Neural cell (in vitro differentiated cells): ENCODE measurements at regions not wholly inside any gene's neighbourhood (a gene's known extent, or its start where the extent isn't known, plus 50 kb on each side); places are given as distances from the start of the nearest gene placed in this dataset.

ENCODE experiments used
- H2AFZ ChIP-seq: fragments of 200-600, 300-800 bp; sonication (generic), shearing (Covaris generic); 2 replicates; pipeline ENCODE4 v1.6.0; 2014; ENCODE audit warnings: low read depth, mild to moderate bottlenecking, antibody characterized with exemption, low read length, moderate library complexity
- H3F3A ChIP-seq: fragments of 200-600 bp; shearing (Covaris generic); 2 replicates; pipeline ENCODE4 v1.6.1; 2016; ENCODE audit warnings: mild to moderate bottlenecking, moderate library complexity, mixed read lengths, antibody characterized with exemption, low read length; ENCODE audit not compliant: insufficient read depth, poor library complexity, severe bottlenecking
- H3K27ac ChIP-seq: fragments of 200-600, 300-800 bp; sonication (generic), shearing (Covaris generic); 2 replicates; pipeline ENCODE4 v1.5.1; 2014; ENCODE audit warnings: mild to moderate bottlenecking, low read length, moderate library complexity
- H3K27me3 ChIP-seq: fragments of 300-800, 200-600 bp; sonication (generic), shearing (Covaris generic); 2 replicates; pipeline ENCODE4 v1.6.0; 2014; ENCODE audit warnings: mild to moderate bottlenecking, low read depth, low read length, moderate library complexity; ENCODE audit not compliant: insufficient read depth
- H3K36me3 ChIP-seq: fragments of 300-800, 200-600 bp; sonication (generic), shearing (Covaris generic); 2 replicates; pipeline ENCODE4 v1.5.1; 2014; ENCODE audit warnings: mild to moderate bottlenecking, antibody characterized with exemption, low read length, moderate library complexity; ENCODE audit not compliant: insufficient read depth
- H3K4me2 ChIP-seq: fragments of 300-800, 200-600 bp; sonication (generic), shearing (Covaris generic); 2 replicates; pipeline ENCODE4 v1.6.0; 2014; ENCODE audit warnings: mild to moderate bottlenecking, low read length
- H3K4me3 ChIP-seq: fragments of 300-800, 200-600 bp; sonication (generic), shearing (Covaris generic); 2 replicates; pipeline ENCODE4 v1.5.1; 2014; ENCODE audit warnings: mild to moderate bottlenecking, low read length, moderate library complexity
- H3K79me2 ChIP-seq: fragments of 200-600 bp; shearing (Covaris generic); replicated peaks from 2 replicates; pipeline ENCODE4 v1.6.0; 2014; ENCODE audit warnings: mild to moderate bottlenecking, low read length, moderate library complexity; ENCODE audit not compliant: insufficient read depth
- H3K9ac ChIP-seq: fragments of 300-800, 200-600 bp; sonication (generic), shearing (Covaris generic); 2 replicates; pipeline ENCODE4 v1.6.1; 2016; ENCODE audit warnings: mild to moderate bottlenecking, low read length, mixed read lengths
- H3K9me2 ChIP-seq: fragments of 200-600 bp; shearing (Covaris generic); 2 replicates; pipeline ENCODE4 v1.6.1; 2016; ENCODE audit warnings: mild to moderate bottlenecking, low read length, mixed read lengths; ENCODE audit not compliant: insufficient read depth
- H3K9me3 ChIP-seq: fragments of 200-600, 300-800 bp; sonication (generic), shearing (Covaris generic); 2 replicates; pipeline ENCODE4 v1.6.1; 2016; ENCODE audit warnings: mild to moderate bottlenecking, mixed run types, low read length, moderate library complexity, mixed read lengths
- H4K20me1 ChIP-seq: fragments of 200-600 bp; shearing (Covaris generic); 2 replicates; pipeline ENCODE4 v1.6.1; 2016; ENCODE audit warnings: mild to moderate bottlenecking, mixed run types; ENCODE audit not compliant: insufficient read depth
- EP300 ChIP-seq: fragments of 450-650 bp; conservative IDR thresholded peaks from 2 replicates; pipeline ENCODE4 v1.6.1; 2014; ENCODE audit warnings: antibody characterized with exemption, mild to moderate bottlenecking, moderate library complexity; ENCODE audit not compliant: poor library complexity, severe bottlenecking
- EZH2 ChIP-seq: fragments of 200-600, 300-800 bp; shearing (Covaris generic), sonication (generic); IDR thresholded peaks from 2 replicates; pipeline ENCODE4 v1.6.1; 2014; ENCODE audit warnings: antibody characterized with exemption, low read length, borderline replicate concordance, mild to moderate bottlenecking; ENCODE audit not compliant: insufficient read depth, poor library complexity, severe bottlenecking
- MXI1 ChIP-seq: fragments of 450-650 bp; conservative IDR thresholded peaks from 2 replicates; pipeline ENCODE4 v1.6.1; 2014; ENCODE audit warnings: antibody characterized with exemption, mild to moderate bottlenecking; ENCODE audit not compliant: poor library complexity, severe bottlenecking
- POLR2AphosphoS5 ChIP-seq: IDR thresholded peaks from 2 replicates; pipeline ENCODE4 v1.6.1; 2012
- RAD21 ChIP-seq: fragments of 450-650 bp; conservative IDR thresholded peaks from 2 replicates; pipeline ENCODE4 v1.6.1; 2014; ENCODE audit warnings: antibody characterized with exemption, mild to moderate bottlenecking, moderate library complexity
- SMC3 ChIP-seq: fragments of 450-650 bp; conservative IDR thresholded peaks from 2 replicates; pipeline ENCODE4 v1.6.1; 2014; ENCODE audit warnings: antibody characterized with exemption, mild to moderate bottlenecking, moderate library complexity; ENCODE audit not compliant: poor library complexity
- TAF1 ChIP-seq: IDR thresholded peaks from 2 replicates; pipeline ENCODE4 v1.6.1; 2012; ENCODE audit warnings: low read depth
- TF ChIP-seq, protein P1 (sequence below): fragments of 450-650 bp; IDR thresholded peaks from 2 replicates; pipeline ENCODE4 v1.5.1; 2014; ENCODE audit warnings: antibody characterized with exemption, mild to moderate bottlenecking, moderate library complexity; ENCODE audit not compliant: poor library complexity, severe bottlenecking
- TF ChIP-seq, protein P2 (sequence below): IDR thresholded peaks from 2 replicates; pipeline ENCODE4 v1.6.1; 2012; ENCODE audit warnings: borderline replicate concordance

DNA sequence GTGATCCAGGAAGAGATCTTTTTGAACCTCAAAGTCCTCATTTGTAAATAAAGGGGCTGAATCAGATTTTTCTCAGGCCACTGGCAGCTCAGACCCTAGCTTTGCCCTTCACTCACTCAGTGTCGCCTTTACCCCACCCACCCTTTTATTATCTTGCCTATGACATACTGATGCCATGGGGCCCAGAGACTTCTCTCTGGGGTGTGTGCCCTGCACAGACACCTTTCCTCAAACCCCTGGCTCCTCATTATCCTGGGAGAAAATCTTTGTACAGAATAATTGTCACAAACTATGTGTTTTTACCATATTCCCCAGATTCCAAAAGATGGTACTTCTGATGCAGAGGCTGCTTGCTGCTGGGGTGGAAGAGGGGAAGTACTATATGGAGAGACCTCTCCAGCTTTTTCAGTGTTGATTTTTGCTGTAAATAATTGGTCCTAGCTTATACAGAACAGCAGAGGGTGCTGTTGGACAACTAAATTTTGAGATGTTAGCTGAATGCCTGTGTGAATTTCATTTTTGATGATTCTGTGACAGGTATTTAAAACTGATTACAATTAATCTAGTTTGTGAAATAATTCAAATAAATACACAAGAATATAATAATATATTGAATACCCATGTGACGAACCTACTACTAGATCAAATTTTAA lies 53.9 kb upstream of the DCD start:
- H3K79me2 ChIP-seq, result no peaks in the 10 kb centered on the region
- H3K27me3 ChIP-seq, result no peaks in the 10 kb centered on the region
- no peak overlapping the region for H2AFZ ChIP-seq
- no peak overlapping the region for H3K27ac ChIP-seq
- no peak overlapping the region for H3K4me2 ChIP-seq
- no peak overlapping the region for H3K4me3 ChIP-seq
- H3K9me2 ChIP-seq, result no peaks in the 10 kb centered on the region
- H3K9me3 ChIP-seq, result no peaks in the 10 kb centered on the region
- H3K9ac ChIP-seq, result no peak overlapping the region
- no peaks in the 10 kb centered on the region for H4K20me1 ChIP-seq
- H3K36me3 ChIP-seq, result no peaks in the 10 kb centered on the region
- no peaks in the 10 kb centered on the region for H3F3A ChIP-seq
- TF ChIP-seq TAF1 (no peak), SMC3 (peak; percentile 86), RAD21 (peak; percentile 79), EP300 (no peak)
- TF ChIP-seq, protein P1, sequence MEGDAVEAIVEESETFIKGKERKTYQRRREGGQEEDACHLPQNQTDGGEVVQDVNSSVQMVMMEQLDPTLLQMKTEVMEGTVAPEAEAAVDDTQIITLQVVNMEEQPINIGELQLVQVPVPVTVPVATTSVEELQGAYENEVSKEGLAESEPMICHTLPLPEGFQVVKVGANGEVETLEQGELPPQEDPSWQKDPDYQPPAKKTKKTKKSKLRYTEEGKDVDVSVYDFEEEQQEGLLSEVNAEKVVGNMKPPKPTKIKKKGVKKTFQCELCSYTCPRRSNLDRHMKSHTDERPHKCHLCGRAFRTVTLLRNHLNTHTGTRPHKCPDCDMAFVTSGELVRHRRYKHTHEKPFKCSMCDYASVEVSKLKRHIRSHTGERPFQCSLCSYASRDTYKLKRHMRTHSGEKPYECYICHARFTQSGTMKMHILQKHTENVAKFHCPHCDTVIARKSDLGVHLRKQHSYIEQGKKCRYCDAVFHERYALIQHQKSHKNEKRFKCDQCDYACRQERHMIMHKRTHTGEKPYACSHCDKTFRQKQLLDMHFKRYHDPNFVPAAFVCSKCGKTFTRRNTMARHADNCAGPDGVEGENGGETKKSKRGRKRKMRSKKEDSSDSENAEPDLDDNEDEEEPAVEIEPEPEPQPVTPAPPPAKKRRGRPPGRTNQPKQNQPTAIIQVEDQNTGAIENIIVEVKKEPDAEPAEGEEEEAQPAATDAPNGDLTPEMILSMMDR, result peak; percentile 81

DNA sequence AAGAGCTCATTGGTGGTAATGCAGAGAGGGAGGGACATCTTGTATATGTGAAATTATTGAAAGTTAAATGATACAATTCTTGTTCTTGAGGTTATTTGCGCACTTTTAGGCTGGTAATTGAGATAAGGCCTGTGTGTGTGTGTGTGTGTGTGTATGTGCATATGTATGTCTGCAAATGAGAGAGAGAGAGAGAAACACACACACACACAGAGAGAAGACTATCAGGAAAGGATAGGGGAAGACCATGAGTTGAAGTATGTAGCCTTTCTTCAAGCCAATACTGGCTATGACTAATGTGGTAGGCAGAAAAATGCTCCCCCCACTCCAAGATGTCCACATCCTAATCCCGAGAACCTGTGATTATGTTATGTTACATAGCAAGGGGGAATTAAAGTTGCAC lies 52.7 kb upstream of the DCD start:
- TF ChIP-seq MXI1 (no peak), TAF1 (no peak), POLR2AphosphoS5 (no peak), EZH2 (no peak), EP300 (no peak), SMC3 (no peak), RAD21 (no peak)
- TF ChIP-seq, protein P1, result no peak
- TF ChIP-seq, protein P2, sequence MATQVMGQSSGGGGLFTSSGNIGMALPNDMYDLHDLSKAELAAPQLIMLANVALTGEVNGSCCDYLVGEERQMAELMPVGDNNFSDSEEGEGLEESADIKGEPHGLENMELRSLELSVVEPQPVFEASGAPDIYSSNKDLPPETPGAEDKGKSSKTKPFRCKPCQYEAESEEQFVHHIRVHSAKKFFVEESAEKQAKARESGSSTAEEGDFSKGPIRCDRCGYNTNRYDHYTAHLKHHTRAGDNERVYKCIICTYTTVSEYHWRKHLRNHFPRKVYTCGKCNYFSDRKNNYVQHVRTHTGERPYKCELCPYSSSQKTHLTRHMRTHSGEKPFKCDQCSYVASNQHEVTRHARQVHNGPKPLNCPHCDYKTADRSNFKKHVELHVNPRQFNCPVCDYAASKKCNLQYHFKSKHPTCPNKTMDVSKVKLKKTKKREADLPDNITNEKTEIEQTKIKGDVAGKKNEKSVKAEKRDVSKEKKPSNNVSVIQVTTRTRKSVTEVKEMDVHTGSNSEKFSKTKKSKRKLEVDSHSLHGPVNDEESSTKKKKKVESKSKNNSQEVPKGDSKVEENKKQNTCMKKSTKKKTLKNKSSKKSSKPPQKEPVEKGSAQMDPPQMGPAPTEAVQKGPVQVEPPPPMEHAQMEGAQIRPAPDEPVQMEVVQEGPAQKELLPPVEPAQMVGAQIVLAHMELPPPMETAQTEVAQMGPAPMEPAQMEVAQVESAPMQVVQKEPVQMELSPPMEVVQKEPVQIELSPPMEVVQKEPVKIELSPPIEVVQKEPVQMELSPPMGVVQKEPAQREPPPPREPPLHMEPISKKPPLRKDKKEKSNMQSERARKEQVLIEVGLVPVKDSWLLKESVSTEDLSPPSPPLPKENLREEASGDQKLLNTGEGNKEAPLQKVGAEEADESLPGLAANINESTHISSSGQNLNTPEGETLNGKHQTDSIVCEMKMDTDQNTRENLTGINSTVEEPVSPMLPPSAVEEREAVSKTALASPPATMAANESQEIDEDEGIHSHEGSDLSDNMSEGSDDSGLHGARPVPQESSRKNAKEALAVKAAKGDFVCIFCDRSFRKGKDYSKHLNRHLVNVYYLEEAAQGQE, result no peak
- H4K20me1 ChIP-seq, result no peaks in the 10 kb centered on the region
- no peak overlapping the region for H3K27ac ChIP-seq
- H3K36me3 ChIP-seq, result no peaks in the 10 kb centered on the region
- no peak overlapping the region for H3K4me3 ChIP-seq
- no peak overlapping the region for H3K9ac ChIP-seq
- no peaks in the 10 kb centered on the region for H3K27me3 ChIP-seq
- H3K9me2 ChIP-seq, result no peaks in the 10 kb centered on the region
- no peaks in the 10 kb centered on the region for H3K9me3 ChIP-seq
- H3K4me2 ChIP-seq, result no peak overlapping the region
- no peaks in the 10 kb centered on the region for H3K79me2 ChIP-seq
- no peak overlapping the region for H2AFZ ChIP-seq
- no peaks in the 10 kb centered on the region for H3F3A ChIP-seq
